C4-2B (cell line): ENCODE measurements at regions not wholly inside any gene's neighbourhood (a gene's known extent, or its start where the extent isn't known, plus 50 kb on each side); places are given as distances from the start of the nearest gene placed in this dataset.

Experiments used
- ZFX ChIP-seq: fragments of 450-650 bp; IDR thresholded peaks from 2 replicates; pipeline ENCODE4 v1.6.1; 2017
- TF ChIP-seq, protein P1 (sequence below): fragments of 450-650 bp; conservative IDR thresholded peaks from 2 replicates; pipeline ENCODE4 v1.5.1; 2017; ENCODE audit warnings: mild to moderate bottlenecking

- TF ChIP-seq, protein P1, sequence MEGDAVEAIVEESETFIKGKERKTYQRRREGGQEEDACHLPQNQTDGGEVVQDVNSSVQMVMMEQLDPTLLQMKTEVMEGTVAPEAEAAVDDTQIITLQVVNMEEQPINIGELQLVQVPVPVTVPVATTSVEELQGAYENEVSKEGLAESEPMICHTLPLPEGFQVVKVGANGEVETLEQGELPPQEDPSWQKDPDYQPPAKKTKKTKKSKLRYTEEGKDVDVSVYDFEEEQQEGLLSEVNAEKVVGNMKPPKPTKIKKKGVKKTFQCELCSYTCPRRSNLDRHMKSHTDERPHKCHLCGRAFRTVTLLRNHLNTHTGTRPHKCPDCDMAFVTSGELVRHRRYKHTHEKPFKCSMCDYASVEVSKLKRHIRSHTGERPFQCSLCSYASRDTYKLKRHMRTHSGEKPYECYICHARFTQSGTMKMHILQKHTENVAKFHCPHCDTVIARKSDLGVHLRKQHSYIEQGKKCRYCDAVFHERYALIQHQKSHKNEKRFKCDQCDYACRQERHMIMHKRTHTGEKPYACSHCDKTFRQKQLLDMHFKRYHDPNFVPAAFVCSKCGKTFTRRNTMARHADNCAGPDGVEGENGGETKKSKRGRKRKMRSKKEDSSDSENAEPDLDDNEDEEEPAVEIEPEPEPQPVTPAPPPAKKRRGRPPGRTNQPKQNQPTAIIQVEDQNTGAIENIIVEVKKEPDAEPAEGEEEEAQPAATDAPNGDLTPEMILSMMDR, result no peak
- no peak for TF ChIP-seq ZFX
Observed at GRCh38 chrX:113892401-113892800, 691.5 kb upstream of the HTR2C start.
